HL-60 (cell line): ENCODE measurements at regions not wholly inside any gene's neighbourhood (a gene's known extent, or its start where the extent isn't known, plus 50 kb on each side); places are given as distances from the start of the nearest gene placed in this dataset.

Source experiments
- DNase-seq, 2 experiments: peaks; one replicate each; pipeline ENCODE4 v3.0.0-alpha.2; 2010 to 2020; ENCODE audit warnings: low read depth in 1 of 2, low spot score in 1 of 2
- H3K27ac ChIP-seq: fragments of 250-450 bp; sonication (Bioruptor Pico); replicated peaks from 2 replicates; pipeline ENCODE4 v1.5.1; 2020; ENCODE audit warnings: mild to moderate bottlenecking, moderate library complexity
- H3K27me3 ChIP-seq: fragments of 250-450 bp; sonication (Bioruptor Pico); 2 replicates; pipeline ENCODE4 v1.5.1; 2021; ENCODE audit warnings: mild to moderate bottlenecking, moderate library complexity; ENCODE audit not compliant: insufficient read depth, poor library complexity, severe bottlenecking
- H3K4me3 ChIP-seq: replicated peaks from 2 replicates; pipeline ENCODE4 v1.5.1; 2011; ENCODE audit warnings: mild to moderate bottlenecking, control low read depth, low read length; ENCODE audit not compliant: insufficient read depth
- CTCF ChIP-seq: IDR thresholded peaks from one replicate; pipeline ENCODE4 v1.5.1; 2011; ENCODE audit warnings: low read length, control low read depth, inconsistent platforms; ENCODE audit not compliant: insufficient read depth
- GABPA ChIP-seq: IDR thresholded peaks from 2 replicates; pipeline ENCODE4 v1.6.1; 2012; ENCODE audit warnings: low read depth
- POLR2AphosphoS5 ChIP-seq: IDR thresholded peaks from 2 replicates; pipeline ENCODE4 v1.6.1; 2012; ENCODE audit warnings: low read depth
- REST ChIP-seq: IDR thresholded peaks from 2 replicates; pipeline ENCODE4 v1.6.1; 2012; ENCODE audit warnings: low read depth; ENCODE audit not compliant: insufficient replicate concordance
- SPI1 ChIP-seq: IDR thresholded peaks from 2 replicates; pipeline ENCODE4 v1.6.1; 2012; ENCODE audit warnings: low read depth, mild to moderate bottlenecking, borderline replicate concordance

DNA sequence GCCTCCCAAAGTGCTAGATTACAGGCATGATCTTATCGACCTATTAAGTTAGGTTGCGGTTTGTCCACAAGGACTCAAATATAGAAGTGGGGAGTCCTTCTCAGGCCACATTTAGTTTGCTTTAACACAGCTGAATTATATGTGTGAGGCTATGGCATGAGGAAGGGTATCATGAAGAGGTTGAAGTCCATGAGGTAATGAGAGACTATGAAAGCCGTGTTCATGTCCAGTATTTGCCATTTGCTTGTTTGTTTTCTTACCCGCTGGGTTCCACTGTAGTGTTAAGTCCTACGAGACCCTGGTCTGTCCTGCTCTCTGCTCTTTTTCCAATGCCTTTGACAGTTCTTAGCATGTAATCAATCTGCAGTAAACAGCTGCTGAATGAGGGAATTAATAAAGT lies 1072.4 kb upstream of the EEF2KMT start:
- H3K27ac ChIP-seq, result no peak overlapping the region
- TF ChIP-seq POLR2AphosphoS5 (no peak), SPI1 (no peak), GABPA (no peak), CTCF (no peak), REST (no peak)
- DNase-seq, result no peak
- H3K27me3 ChIP-seq, result no peaks in the 10 kb centered on the region
- H3K4me3 ChIP-seq, result no peak overlapping the region

- DNase-seq, result no peak
- no peak overlapping the region for H3K27ac ChIP-seq
- no peak overlapping the region for H3K4me3 ChIP-seq
- no peaks in the 10 kb centered on the region for H3K27me3 ChIP-seq
- TF ChIP-seq REST (no peak), POLR2AphosphoS5 (no peak), GABPA (no peak), SPI1 (no peak), CTCF (no peak)
These were observed 1067.9 kb upstream of the EEF2KMT start for GRCh38 chr16:6165330-6165979.

DNA sequence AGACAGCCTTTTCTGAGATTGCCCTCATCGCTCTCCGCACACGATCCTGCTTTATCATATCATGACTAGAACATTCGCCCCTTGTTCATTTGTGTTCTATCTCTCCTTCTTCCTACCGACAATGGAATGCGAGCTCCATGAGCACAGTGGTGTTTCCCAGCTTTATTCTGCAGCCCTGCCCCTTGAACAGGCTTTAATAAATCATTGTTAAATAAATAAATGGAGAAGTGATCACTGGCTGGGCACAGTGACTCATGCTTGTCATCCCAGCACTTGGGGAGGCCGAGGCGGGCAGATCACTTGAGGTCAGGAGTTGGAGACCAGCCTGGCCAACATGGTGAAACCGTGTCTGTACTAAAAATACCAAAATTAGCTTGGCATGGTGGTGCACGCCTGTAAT lies 1063.3 kb upstream of the EEF2KMT start:
- TF ChIP-seq POLR2AphosphoS5 (no peak), REST (no peak), CTCF (no peak), GABPA (no peak), SPI1 (no peak)
- Histone ChIP-seq H3K27ac (no peak overlapping the region), H3K4me3 (no peak overlapping the region), H3K27me3 (no peaks in the 10 kb centered on the region)
- no peak for DNase-seq
